Fibroblast of mammary gland (primary cell): ENCODE measurements at regions not wholly inside any gene's neighbourhood (a gene's known extent, or its start where the extent isn't known, plus 50 kb on each side); places are given as distances from the start of the nearest gene placed in this dataset.

Source experiments
- DNase-seq: peaks from one replicate; pipeline ENCODE4 v3.0.0-alpha.2; 2010; ENCODE audit warnings: low read depth
- H3K4me3 ChIP-seq: 2 replicates; pipeline ENCODE4 v1.5.1; 2011; ENCODE audit warnings: low read depth, mild to moderate bottlenecking, low read length, moderate library complexity; ENCODE audit not compliant: control insufficient read depth
- TF ChIP-seq, protein P1 (sequence below): conservative IDR thresholded peaks from 2 replicates; pipeline ENCODE4 v1.5.1; 2011; ENCODE audit warnings: low read depth, low read length, inconsistent platforms; ENCODE audit not compliant: control insufficient read depth, insufficient read depth

DNA sequence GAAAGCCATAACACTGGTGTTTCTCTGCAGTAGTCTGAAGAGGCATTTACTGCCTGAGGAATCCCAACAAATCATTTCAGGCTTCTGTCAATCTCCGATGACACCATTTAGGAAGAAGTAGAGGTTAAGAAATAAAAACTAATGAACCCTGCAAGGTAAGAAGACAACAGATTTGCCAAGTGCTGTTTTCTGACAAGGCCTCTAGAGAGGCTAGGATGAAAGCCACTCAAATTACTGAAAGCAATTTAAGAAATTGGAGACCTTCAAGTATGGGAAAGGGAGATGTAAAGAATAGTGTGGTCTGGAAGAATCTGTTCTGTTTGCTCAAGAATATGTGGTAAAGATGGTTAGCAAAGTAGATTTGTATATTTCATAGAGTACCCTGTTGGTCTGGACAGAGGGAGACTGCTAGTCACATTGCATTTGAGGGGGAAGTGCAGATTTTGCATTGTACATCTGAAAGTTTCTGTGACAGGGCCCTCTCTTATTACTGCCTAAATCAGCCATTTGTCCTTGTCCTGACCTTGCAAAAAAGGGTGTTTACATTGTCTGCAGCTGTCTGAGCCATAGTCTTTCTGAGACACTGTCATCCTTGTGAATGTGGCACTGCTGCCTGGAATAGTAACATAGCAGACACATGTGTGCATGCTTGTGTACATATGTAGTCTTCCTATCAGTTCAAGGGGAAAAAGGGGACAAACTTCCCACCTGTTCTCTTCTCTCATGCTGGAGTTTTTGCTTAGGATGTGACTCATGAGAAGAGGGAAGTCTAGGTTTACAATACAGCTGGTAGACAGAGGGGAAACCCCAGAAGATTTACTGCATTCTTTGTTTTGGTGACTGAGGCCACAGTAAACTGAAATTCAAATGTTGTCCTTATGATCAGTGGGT is 640.2 kb upstream of the KIRREL3 start:
- no peak overlapping the region for H3K4me3 ChIP-seq
- DNase-seq, result no peak
- TF ChIP-seq, protein P1, sequence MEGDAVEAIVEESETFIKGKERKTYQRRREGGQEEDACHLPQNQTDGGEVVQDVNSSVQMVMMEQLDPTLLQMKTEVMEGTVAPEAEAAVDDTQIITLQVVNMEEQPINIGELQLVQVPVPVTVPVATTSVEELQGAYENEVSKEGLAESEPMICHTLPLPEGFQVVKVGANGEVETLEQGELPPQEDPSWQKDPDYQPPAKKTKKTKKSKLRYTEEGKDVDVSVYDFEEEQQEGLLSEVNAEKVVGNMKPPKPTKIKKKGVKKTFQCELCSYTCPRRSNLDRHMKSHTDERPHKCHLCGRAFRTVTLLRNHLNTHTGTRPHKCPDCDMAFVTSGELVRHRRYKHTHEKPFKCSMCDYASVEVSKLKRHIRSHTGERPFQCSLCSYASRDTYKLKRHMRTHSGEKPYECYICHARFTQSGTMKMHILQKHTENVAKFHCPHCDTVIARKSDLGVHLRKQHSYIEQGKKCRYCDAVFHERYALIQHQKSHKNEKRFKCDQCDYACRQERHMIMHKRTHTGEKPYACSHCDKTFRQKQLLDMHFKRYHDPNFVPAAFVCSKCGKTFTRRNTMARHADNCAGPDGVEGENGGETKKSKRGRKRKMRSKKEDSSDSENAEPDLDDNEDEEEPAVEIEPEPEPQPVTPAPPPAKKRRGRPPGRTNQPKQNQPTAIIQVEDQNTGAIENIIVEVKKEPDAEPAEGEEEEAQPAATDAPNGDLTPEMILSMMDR, result no peak

DNA sequence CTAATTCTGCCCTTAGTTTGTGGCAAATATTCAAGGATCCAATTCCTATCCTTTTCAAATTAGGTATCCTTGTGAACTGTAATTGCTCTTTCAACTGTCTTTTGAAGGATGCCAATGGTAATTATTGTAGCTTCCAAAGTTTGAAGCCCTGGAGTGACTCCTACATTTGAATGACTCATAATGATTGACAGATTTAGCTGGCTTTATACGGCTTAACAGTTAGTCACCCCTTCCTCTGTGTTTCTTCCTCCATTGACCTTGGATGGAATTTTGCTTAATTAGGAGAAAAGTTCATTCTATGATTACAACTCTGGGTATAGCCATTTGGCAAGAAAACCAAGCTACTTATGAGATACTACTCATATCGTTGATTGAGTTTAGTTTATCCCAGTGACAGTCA is 639.3 kb upstream of the KIRREL3 start:
- no peak for DNase-seq
- TF ChIP-seq, protein P1, result no peak
- H3K4me3 ChIP-seq, result no peak overlapping the region

DNA sequence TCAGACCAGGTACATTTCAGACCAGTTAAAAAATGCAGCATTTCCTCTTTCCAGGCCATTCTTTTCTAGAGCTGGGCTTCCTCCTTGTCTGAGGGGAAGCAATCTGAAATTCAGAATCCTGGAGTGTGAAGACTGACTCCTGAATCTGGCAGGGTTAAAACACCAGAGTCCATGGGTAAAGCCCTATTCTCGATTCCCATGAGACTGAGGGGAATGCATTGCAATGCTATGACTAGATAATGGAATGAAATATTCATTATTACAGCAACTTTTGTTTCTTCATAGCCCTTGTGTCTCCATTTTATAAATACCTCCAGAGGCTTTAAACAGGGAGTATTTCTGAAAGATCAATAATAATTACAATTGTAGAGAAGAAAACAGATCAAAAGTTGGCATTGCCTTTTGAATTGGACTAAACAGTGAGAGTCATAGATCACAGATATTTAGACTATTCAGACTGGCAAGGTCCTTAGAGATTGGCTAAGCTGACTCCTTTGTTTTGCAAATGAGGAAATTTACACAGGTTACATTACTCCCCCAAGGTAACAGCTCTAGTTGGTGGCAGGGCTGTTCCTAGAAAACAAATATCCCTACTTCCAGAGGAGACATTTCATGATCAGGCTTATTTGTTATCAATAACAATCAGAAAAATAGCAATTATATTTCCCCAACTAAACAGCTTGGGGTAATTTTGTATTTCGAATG is 632.6 kb upstream of the KIRREL3 start:
- DNase-seq, result no peak
- no peak overlapping the region for H3K4me3 ChIP-seq
- TF ChIP-seq, protein P1, result no peak

DNA sequence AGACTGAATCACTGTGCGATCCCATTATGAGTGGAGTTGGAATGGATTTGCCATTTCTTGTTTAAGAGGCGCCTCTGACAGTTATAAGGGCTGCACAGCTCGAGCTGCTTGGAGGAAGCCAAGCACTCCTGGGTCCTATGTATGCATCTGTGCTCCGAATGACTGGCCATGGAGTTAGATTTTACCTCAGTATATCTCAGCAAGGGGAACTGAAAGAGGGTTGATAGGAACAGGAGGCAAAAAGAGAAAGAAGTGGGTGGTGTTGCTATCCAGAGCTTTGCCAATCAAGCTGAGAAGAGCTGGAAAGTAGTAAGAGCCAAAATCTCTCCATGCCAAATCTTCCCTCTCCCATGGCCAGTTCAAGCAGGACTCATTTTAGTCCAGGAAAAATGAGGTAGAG is 632.0 kb upstream of the KIRREL3 start:
- no peak overlapping the region for H3K4me3 ChIP-seq
- TF ChIP-seq, protein P1, result no peak
- no peak for DNase-seq

DNA sequence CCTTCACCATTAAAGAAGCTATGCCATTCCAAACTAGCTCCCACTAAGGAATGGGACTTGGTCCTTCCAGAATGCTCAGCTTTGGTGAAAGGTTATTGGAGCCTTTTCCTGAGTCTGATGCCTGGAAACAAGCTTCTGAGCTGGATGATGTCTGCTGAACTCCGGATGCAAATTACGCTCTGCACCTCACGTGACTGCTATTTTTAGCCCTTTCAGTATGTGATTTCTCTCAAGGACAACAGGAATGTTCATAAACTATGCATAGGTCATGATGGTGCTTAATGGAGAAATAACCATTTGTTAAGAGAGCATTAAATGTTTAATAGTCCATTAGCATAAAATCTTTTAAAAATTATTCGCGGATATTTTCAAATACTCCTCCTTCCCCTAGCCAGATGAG is 631.4 kb upstream of the KIRREL3 start:
- no peak overlapping the region for H3K4me3 ChIP-seq
- TF ChIP-seq, protein P1, result no peak
- DNase-seq, result no peak

DNA sequence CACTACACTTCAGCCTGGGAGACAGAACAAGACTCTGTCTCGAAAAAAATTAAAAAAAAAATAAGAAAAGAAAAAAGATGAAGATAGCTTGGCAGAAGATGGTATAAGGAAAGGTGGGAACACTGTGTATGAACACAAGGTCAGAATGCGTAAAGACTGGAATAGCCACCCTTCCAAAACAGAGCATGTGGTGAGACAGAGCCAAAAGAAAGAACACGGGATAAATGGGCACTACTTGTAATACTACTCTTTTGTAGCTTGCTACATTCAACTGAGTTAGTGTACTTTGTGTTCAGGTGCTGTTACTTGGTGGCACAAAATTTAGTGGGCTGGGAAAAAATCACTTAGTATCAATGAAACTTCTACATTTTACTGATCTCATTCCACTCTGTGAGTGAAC is 628.6 kb upstream of the KIRREL3 start:
- no peak for DNase-seq
- H3K4me3 ChIP-seq, result no peak overlapping the region
- TF ChIP-seq, protein P1, result no peak
